ENCODE measurements at regions not wholly inside any gene's neighbourhood (a gene's known extent, or its start where the extent isn't known, plus 50 kb on each side); places are given as distances from the start of the nearest gene placed in this dataset.
A peak's percentile ranks its signal among the peaks of the same experiment; 100 is the strongest.

DNA sequence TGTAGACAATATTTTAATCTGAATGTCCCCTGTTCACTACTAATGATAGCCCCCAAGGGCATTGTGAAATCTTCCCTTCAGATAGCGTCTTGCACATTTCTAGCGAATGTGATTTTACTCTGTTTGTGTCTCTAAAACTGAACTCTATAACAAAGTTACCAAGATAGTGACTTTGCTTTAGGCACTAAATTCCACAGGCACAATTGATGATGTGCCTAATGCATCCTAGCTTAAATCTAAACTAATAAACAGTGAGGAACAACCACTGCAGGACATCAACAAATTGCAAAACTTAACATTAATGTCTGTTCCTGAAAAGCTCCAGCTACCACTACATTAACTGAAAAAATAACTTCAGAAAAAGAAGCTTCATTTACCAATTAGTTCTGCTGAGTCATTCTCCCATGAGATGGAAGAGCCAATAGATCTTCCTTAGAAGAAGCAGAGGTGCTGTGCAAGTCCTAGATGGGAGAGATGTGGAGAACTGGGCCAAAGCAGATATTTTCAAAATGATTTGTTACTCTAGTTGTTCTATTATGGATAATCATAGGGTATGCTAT, 1065.0 kb downstream of the EPHA7 start:
- H3K9ac ChIP-seq (ENCODE audit: extremely low read depth, insufficient read length, low read length) = no peak overlapping the region
- H2AK5ac ChIP-seq (ENCODE audit: insufficient read length, low read length) = no peak overlapping the region
- Mint-ChIP-seq H3K4me1 (no peaks in the 10 kb centered on the region), H3K36me3 (ENCODE audit: insufficient read depth in 1 of 3, low read depth in 3 of 3) (no peaks in the 10 kb centered on the region), H3K4me3 (no peak overlapping the region), H3K9me3 (no peaks in the 10 kb centered on the region), H3K27ac (peak overlapping the region in 1 of 3 experiments; percentile 25; a peak in 1 of 7 replicates), H3K27me3 (ENCODE audit: low read depth) (no peaks in the 10 kb centered on the region)
- H3K23me2 ChIP-seq (ENCODE audit: insufficient read length, low read depth, low read length, poor library complexity, severe bottlenecking) = no peaks in the 10 kb centered on the region
- no peak overlapping the region for H2AFZ ChIP-seq (ENCODE audit: low read length)
- no peaks in the 10 kb centered on the region for H4K20me1 ChIP-seq (ENCODE audit: control insufficient read depth, insufficient read depth, insufficient read length)
- H3T11ph ChIP-seq (ENCODE audit: low read length) = no peak overlapping the region
- H3K27me3 ChIP-seq (ENCODE audit: insufficient read depth, low read length) = no peaks in the 10 kb centered on the region
- H3K27ac ChIP-seq (ENCODE audit: insufficient read length, low read depth, low read length) = no peak overlapping the region
- H2BK120ac ChIP-seq (ENCODE audit: low read depth, low read length, poor library complexity, severe bottlenecking) = no peak overlapping the region
- no peak overlapping the region for H3K4ac ChIP-seq (ENCODE audit: low read depth, low read length)
- H3K4me1 ChIP-seq (ENCODE audit: insufficient read depth, low read length) = no peaks in the 10 kb centered on the region
- no peaks in the 10 kb centered on the region for H3K79me2 ChIP-seq (ENCODE audit: insufficient read depth, low read length)
- no peak overlapping the region for H2BK12ac ChIP-seq (ENCODE audit: insufficient read length, low read depth, low read length)
- WGBS (ENCODE audit: extremely low coverage, insufficient read length, low lambda C conversion rate) = no CpG with 5 or more reads among the region's 2 CpGs
- H3K23ac ChIP-seq (ENCODE audit: insufficient read length, low read depth, low read length) = no peak overlapping the region
- H3K79me1 ChIP-seq (ENCODE audit: insufficient read depth, low read depth, low read length, poor library complexity, severe bottlenecking) = no peaks in the 10 kb centered on the region
- no peak overlapping the region for H2BK20ac ChIP-seq (ENCODE audit: low read depth, low read length, poor library complexity, severe bottlenecking)
- no peak overlapping the region for H3K56ac ChIP-seq (ENCODE audit: insufficient read length, low read depth, low read length)
- TF ChIP-seq, protein P1, sequence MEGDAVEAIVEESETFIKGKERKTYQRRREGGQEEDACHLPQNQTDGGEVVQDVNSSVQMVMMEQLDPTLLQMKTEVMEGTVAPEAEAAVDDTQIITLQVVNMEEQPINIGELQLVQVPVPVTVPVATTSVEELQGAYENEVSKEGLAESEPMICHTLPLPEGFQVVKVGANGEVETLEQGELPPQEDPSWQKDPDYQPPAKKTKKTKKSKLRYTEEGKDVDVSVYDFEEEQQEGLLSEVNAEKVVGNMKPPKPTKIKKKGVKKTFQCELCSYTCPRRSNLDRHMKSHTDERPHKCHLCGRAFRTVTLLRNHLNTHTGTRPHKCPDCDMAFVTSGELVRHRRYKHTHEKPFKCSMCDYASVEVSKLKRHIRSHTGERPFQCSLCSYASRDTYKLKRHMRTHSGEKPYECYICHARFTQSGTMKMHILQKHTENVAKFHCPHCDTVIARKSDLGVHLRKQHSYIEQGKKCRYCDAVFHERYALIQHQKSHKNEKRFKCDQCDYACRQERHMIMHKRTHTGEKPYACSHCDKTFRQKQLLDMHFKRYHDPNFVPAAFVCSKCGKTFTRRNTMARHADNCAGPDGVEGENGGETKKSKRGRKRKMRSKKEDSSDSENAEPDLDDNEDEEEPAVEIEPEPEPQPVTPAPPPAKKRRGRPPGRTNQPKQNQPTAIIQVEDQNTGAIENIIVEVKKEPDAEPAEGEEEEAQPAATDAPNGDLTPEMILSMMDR (conservative IDR thresholded peaks at IDR 0.05) = no peak
- no peak overlapping the region for H3K14ac ChIP-seq (ENCODE audit: insufficient read depth, low read length)
- H2BK15ac ChIP-seq (ENCODE audit: low read depth, low read length) = no peak overlapping the region
- H4K5ac ChIP-seq (ENCODE audit: insufficient read length, low read depth, low read length) = no peak overlapping the region
- DNase-seq = no peak
- H4K8ac ChIP-seq (replicated peaks; ENCODE audit: insufficient read length, low read depth, low read length) = no peak overlapping the region
- H3K9me3 ChIP-seq (ENCODE audit: control insufficient read depth, low read depth, low read length) = no peaks in the 10 kb centered on the region
- no peak overlapping the region for H4K91ac ChIP-seq (ENCODE audit: insufficient read length, low read depth, low read length)
- no peak overlapping the region for H2BK5ac ChIP-seq (ENCODE audit: insufficient read length, low read length)
- H3K4me2 ChIP-seq (ENCODE audit: insufficient read depth, insufficient read length, low read length) = no peak overlapping the region
- H3K18ac ChIP-seq (ENCODE audit: insufficient read length, low read depth, low read length) = no peak overlapping the region

Measured in H9 (cell line).